HCT116 (cell line): ENCODE measurements at regions not wholly inside any gene's neighbourhood (a gene's known extent, or its start where the extent isn't known, plus 50 kb on each side); places are given as distances from the start of the nearest gene placed in this dataset.

ENCODE experiments used
- ATAC-seq: fragments of 200-7000 bp; cut with Tn5 transposase; 2 replicates; pipeline ENCODE4 v1.9.1; 2020; ENCODE audit warnings: mild to moderate bottlenecking, moderate library complexity
- BruUV-seq: library from RNA; stranded (reverse); fragments of 400-500 nt; replicated peaks from 2 replicates; lab custom pipeline; 2021; lab: Mats Ljungman, UMichigan
- CTCF ChIA-PET: fragments of 300-600 bp; sonication (Branson Sonifier 250); formaldehyde crosslinking; loops from one replicate; lab custom pipeline; 2021; ENCODE audit warnings: antibody characterized with exemption; lab: Charles Lee
- POLR2A ChIA-PET: fragments of 300-600, 350-600 bp; sonication (Branson Sonifier 250); formaldehyde crosslinking; loops from one replicate; lab custom pipeline; 2021; ENCODE audit warnings: antibody characterized with exemption; lab: Charles Lee
- RAD21 ChIA-PET, 2 experiments: fragments of 300-600 bp; sonication (Branson Sonifier 250); formaldehyde crosslinking; loops; one replicate each; lab custom pipeline; 2023; ENCODE audit warnings: low total read pairs in 2 of 2; ENCODE audit not compliant: uncharacterized antibody in 2 of 2, unreplicated experiment in 2 of 2, low non-redundant PET in 1 of 2; lab: Charles Lee
- DNase-seq: peaks from one replicate; pipeline ENCODE4 v3.0.0-alpha.2; 2010; ENCODE audit warnings: low read depth, low spot score
- H2AFZ ChIP-seq: fragments of 200-600 bp; shearing (Covaris generic), sonication (generic); 2 replicates; pipeline ENCODE4 v1.6.1; 2017; ENCODE audit warnings: low read depth, mixed run types, mixed read lengths, antibody characterized with exemption, low read length; ENCODE audit not compliant: poor library complexity, severe bottlenecking
- H3K27ac ChIP-seq: 2 replicates; pipeline ENCODE4 v1.5.1; 2012; ENCODE audit warnings: low read depth, low read length
- H3K27me3 ChIP-seq: fragments of 200-600 bp; sonication (generic); 2 replicates; pipeline ENCODE4 v1.6.1; 2016; ENCODE audit warnings: mixed run types, low read length, mixed read lengths; ENCODE audit not compliant: insufficient read depth
- H3K36me3 ChIP-seq, 2 experiments: fragments of 200-500 bp in 1 of 2; fragments of 200-600 bp in 1 of 2; sonication (Bioruptor generic) in 1 of 2; sonication (generic) in 1 of 2; 2 replicates each; pipeline versions ENCODE4 v1.5.1 to v1.6.1; 2014 to 2016; ENCODE audit warnings: low read length in 2 of 2, inconsistent platforms in 1 of 2, mixed read lengths in 1 of 2, mixed run types in 1 of 2; ENCODE audit not compliant: insufficient read depth in 2 of 2, control insufficient read depth in 1 of 2
- H3K4me1 ChIP-seq, 2 experiments: fragments of 200-600 bp in 1 of 2; sonication (generic) in 1 of 2; 2 replicates each; pipeline versions ENCODE4 v1.5.1 to v1.6.1; 2012 to 2017; ENCODE audit warnings: low read length in 2 of 2, inconsistent platforms in 1 of 2, mild to moderate bottlenecking in 1 of 2, mixed read lengths in 1 of 2, mixed run types in 1 of 2, moderate library complexity in 1 of 2; ENCODE audit not compliant: insufficient read depth in 2 of 2, control insufficient read depth in 1 of 2
- H3K4me2 ChIP-seq: fragments of 200-600 bp; sonication (generic); 2 replicates; pipeline ENCODE4 v1.6.1; 2017; ENCODE audit warnings: mixed run types, low read length, mixed read lengths
- H3K4me3 ChIP-seq, 2 experiments: fragments of 200-600 bp in 1 of 2; sonication (generic) in 1 of 2; replicated peaks in 1 of 2; 2 replicates each; pipeline ENCODE4 v1.5.1; 2011 to 2016; ENCODE audit warnings: low read length in 2 of 2, control low read depth in 1 of 2, low read depth in 1 of 2, mild to moderate bottlenecking in 1 of 2, mixed read lengths in 1 of 2, mixed run types in 1 of 2
- H3K79me2 ChIP-seq: fragments of 200-600 bp; sonication (generic); 2 replicates; pipeline ENCODE4 v1.6.1; 2017; ENCODE audit warnings: mild to moderate bottlenecking, mixed run types, low read length, moderate library complexity, mixed read lengths; ENCODE audit not compliant: insufficient read depth
- H3K9ac ChIP-seq: fragments of 200-600 bp; sonication (generic); 2 replicates; pipeline ENCODE4 v1.6.1; 2016; ENCODE audit warnings: low read length, mixed read lengths
- H3K9me2 ChIP-seq: fragments of 200-600 bp; sonication (generic), shearing (Covaris generic); 2 replicates; pipeline ENCODE4 v1.6.1; 2017; ENCODE audit warnings: mixed run types, mild to moderate bottlenecking, moderate library complexity; ENCODE audit not compliant: insufficient read depth
- H3K9me3 ChIP-seq, 2 experiments: fragments of 200-500 bp in 1 of 2; fragments of 200-600 bp in 1 of 2; sonication (Bioruptor generic) in 1 of 2; sonication (generic) in 1 of 2; 2 replicates each; pipeline ENCODE4 v1.6.1; 2014 to 2017; ENCODE audit warnings: low read length in 2 of 2, mixed read lengths in 2 of 2, inconsistent platforms in 1 of 2, low read depth in 1 of 2, mild to moderate bottlenecking in 1 of 2, mixed run types in 1 of 2, moderate library complexity in 1 of 2; ENCODE audit not compliant: control insufficient read depth in 1 of 2, insufficient read depth in 1 of 2
- H4K20me1 ChIP-seq: fragments of 200-600 bp; sonication (generic), shearing (Covaris generic); 2 replicates; pipeline ENCODE4 v1.6.1; 2017; ENCODE audit warnings: mixed run types, mild to moderate bottlenecking, moderate library complexity; ENCODE audit not compliant: insufficient read depth
- ELF1 ChIP-seq: IDR thresholded peaks from 2 replicates; pipeline ENCODE4 v1.6.1; 2012; ENCODE audit warnings: low read depth, borderline replicate concordance
- EZH2 ChIP-seq: fragments of 200-600 bp; sonication (generic); IDR thresholded peaks from 2 replicates; pipeline ENCODE4 v1.6.1; 2017; ENCODE audit warnings: antibody characterized with exemption, mixed run types
- FOSL1 ChIP-seq: IDR thresholded peaks from 2 replicates; pipeline ENCODE4 v1.6.1; 2012; ENCODE audit warnings: low read depth
- POLR2A ChIP-seq: IDR thresholded peaks from 2 replicates; pipeline ENCODE4 v1.7.0; 2011; ENCODE audit warnings: borderline replicate concordance; ENCODE audit not compliant: insufficient read depth, insufficient read length; ENCODE audit errors: extremely low read depth
- POLR2AphosphoS5 ChIP-seq: IDR thresholded peaks from 2 replicates; pipeline ENCODE4 v1.6.1; 2011; ENCODE audit warnings: mild to moderate bottlenecking, low read depth, low read length, moderate library complexity
- RAD21 ChIP-seq: IDR thresholded peaks from 2 replicates; pipeline ENCODE4 v1.6.1; 2012; ENCODE audit warnings: low read depth, mild to moderate bottlenecking
- YY1 ChIP-seq: IDR thresholded peaks from 2 replicates; pipeline ENCODE4 v1.6.1; 2011; ENCODE audit warnings: low read length, low read depth, moderate library complexity, mild to moderate bottlenecking; ENCODE audit not compliant: insufficient replicate concordance; ENCODE audit errors: extremely low read depth
- ZFX ChIP-seq: fragments of 450-650 bp; IDR thresholded peaks from 2 replicates; pipeline ENCODE4 v1.6.1; 2017
- ZNF274 ChIP-seq: fragments of 200-500 bp; sonication (Bioruptor generic); IDR thresholded peaks from 2 replicates; pipeline ENCODE4 v1.6.1; 2014; ENCODE audit warnings: mild to moderate bottlenecking, low read depth, low read length, inconsistent platforms
- intact Hi-C: fragments of 100-400 bp; cut with micrococcal nuclease; formaldehyde crosslinking; loops from 2 replicates; pipeline ENCODE4 v1.10.0; 2022
- TF ChIP-seq, protein P1 (sequence below), 3 experiments: fragments of 200-600 bp in 1 of 3; sonication (generic) in 1 of 3; IDR thresholded peaks in 2 of 3; conservative IDR thresholded peaks in 1 of 3; 2 replicates each; pipeline ENCODE4 v1.5.1; 2012 to 2017; ENCODE audit warnings: low read depth in 2 of 3, low read length in 2 of 3, antibody characterized with exemption in 1 of 3, borderline replicate concordance in 1 of 3, control low read depth in 1 of 3, mild to moderate bottlenecking in 1 of 3, mixed read lengths in 1 of 3, mixed run types in 1 of 3, moderate library complexity in 1 of 3; ENCODE audit not compliant: insufficient read depth in 1 of 3
- TF ChIP-seq, protein P2 (sequence below): IDR thresholded peaks from 2 replicates; pipeline ENCODE4 v1.6.1; 2012

DNA sequence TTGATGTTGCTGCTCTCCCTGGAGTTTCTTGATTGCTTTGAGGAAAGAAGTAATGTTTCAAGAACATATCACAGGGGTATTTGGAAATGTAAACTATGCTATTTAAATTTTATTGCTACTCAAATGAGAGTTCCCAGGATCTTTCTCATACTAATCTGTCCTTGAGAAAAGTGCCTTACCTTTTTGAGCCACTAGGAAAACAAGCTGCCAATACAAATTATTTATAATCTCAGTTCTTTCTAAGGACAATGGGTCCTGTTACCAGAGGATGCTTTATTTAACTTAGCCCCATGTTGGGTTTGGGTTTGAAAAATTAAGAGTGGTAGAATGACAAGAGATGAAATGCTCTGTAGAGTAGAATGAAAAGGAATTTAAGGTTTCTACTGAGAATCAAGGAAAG lies 258.2 kb upstream of the PRKD1 start:
- Histone ChIP-seq H4K20me1 (no peaks in the 10 kb centered on the region), H3K36me3 (no peaks in the 10 kb centered on the region), H3K4me3 (no peak overlapping the region), H3K27ac (no peak overlapping the region), H2AFZ (no peak overlapping the region), H3K4me2 (no peak overlapping the region), H3K9ac (no peak overlapping the region), H3K9me3 (peaks cover 0 to 1% of the 10 kb centered on the region in 2 experiments; a peak in 2 of 4 replicates), H3K9me2 (no peaks in the 10 kb centered on the region), H3K79me2 (no peaks in the 10 kb centered on the region), H3K4me1 (no peaks in the 10 kb centered on the region)
- ChIA-PET RAD21 (no interaction called here), POLR2A (no interaction called here)
- ATAC-seq (no peak), DNase-seq (no peak)
- no TSS peak for BruUV-seq
- TF ChIP-seq POLR2AphosphoS5 (no peak), ELF1 (no peak), RAD21 (no peak), POLR2A (no peak), ZNF274 (no peak), ZFX (no peak), FOSL1 (no peak), EZH2 (no peak), YY1 (no peak)
- TF ChIP-seq, protein P1, sequence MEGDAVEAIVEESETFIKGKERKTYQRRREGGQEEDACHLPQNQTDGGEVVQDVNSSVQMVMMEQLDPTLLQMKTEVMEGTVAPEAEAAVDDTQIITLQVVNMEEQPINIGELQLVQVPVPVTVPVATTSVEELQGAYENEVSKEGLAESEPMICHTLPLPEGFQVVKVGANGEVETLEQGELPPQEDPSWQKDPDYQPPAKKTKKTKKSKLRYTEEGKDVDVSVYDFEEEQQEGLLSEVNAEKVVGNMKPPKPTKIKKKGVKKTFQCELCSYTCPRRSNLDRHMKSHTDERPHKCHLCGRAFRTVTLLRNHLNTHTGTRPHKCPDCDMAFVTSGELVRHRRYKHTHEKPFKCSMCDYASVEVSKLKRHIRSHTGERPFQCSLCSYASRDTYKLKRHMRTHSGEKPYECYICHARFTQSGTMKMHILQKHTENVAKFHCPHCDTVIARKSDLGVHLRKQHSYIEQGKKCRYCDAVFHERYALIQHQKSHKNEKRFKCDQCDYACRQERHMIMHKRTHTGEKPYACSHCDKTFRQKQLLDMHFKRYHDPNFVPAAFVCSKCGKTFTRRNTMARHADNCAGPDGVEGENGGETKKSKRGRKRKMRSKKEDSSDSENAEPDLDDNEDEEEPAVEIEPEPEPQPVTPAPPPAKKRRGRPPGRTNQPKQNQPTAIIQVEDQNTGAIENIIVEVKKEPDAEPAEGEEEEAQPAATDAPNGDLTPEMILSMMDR (IDR thresholded peaks at IDR 0.05 in 2 of 3, conservative IDR thresholded peaks at IDR 0.05 in 1 of 3; ENCODE audit: borderline replicate concordance in 1 of 3, insufficient read depth in 1 of 3, low read depth in 2 of 3, low read length in 2 of 3), result no peak
- TF ChIP-seq, protein P2, sequence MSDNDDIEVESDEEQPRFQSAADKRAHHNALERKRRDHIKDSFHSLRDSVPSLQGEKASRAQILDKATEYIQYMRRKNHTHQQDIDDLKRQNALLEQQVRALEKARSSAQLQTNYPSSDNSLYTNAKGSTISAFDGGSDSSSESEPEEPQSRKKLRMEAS, result no peak
- TF ChIP-seq, all 23 proteins: peak for 0
- intact Hi-C loops, result no loop called here
- CTCF ChIA-PET, result no interaction called here
- H3K27me3 ChIP-seq, result no peaks in the 10 kb centered on the region
